Activated naive CD8-positive, alpha-beta T cell treated with anti-CD3 and anti-CD28 coated beads, Interleukin-2, amount 10 ng/mL, durations not matched to agents 7 days and 5 days (primary cell): ENCODE measurements at regions not wholly inside any gene's neighbourhood (a gene's known extent, or its start where the extent isn't known, plus 50 kb on each side); places are given as distances from the start of the nearest gene placed in this dataset.

Experiments
- ATAC-seq: fragments of 150-1000 bp; cut with Tn5 transposase; one replicate; pipeline ENCODE4 v1.10.0; 2021; ENCODE audit warnings: low read depth, moderate library complexity
- POLR2A ChIA-PET: fragments of 350-600 bp; sonication (Branson Sonifier 250); formaldehyde crosslinking; loops from one replicate; lab custom pipeline; 2021; ENCODE audit warnings: antibody characterized with exemption; lab: Charles Lee
- DNase-seq: peaks from one replicate; pipeline ENCODE4 v3.0.0; 2021
- H3K27ac Mint-ChIP-seq: one replicate; pipeline ENCODE4 v1.8.0; 2022; ENCODE audit warnings: mild to moderate bottlenecking, mixed read lengths
- H3K27me3 Mint-ChIP-seq: one replicate; pipeline ENCODE4 v1.8.0; 2022; ENCODE audit warnings: mild to moderate bottlenecking, moderate library complexity, mixed read lengths
- H3K36me3 Mint-ChIP-seq: one replicate; pipeline ENCODE4 v1.8.0; 2021; ENCODE audit warnings: mild to moderate bottlenecking, mixed read lengths
- H3K4me1 Mint-ChIP-seq: one replicate; pipeline ENCODE4 v1.8.0; 2021; ENCODE audit warnings: mixed read lengths
- H3K4me3 Mint-ChIP-seq: one replicate; pipeline ENCODE4 v1.8.0; 2022; ENCODE audit warnings: mild to moderate bottlenecking, moderate library complexity, mixed read lengths
- H3K9me3 Mint-ChIP-seq: one replicate; pipeline ENCODE4 v1.8.0; 2021; ENCODE audit warnings: mixed read lengths

- H3K27ac Mint-ChIP-seq: no peak overlapping the region
- no peaks in the 10 kb centered on the region for H3K27me3 Mint-ChIP-seq
- ATAC-seq: no peak
- no peaks in the 10 kb centered on the region for H3K9me3 Mint-ChIP-seq
- H3K4me1 Mint-ChIP-seq: no peaks in the 10 kb centered on the region
- H3K4me3 Mint-ChIP-seq: no peak overlapping the region
- DNase-seq: no peak
- H3K36me3 Mint-ChIP-seq: no peaks in the 10 kb centered on the region
- POLR2A ChIA-PET: no interaction called here
These were observed 227.2 kb downstream of the MRPS30 start for GRCh38 chr5:45035991-45036390.

GRCh38 chr5:45037927-45038326, 229.2 kb downstream of the MRPS30 start:
- Mint-ChIP-seq H3K4me3 (no peak overlapping the region), H3K4me1 (no peaks in the 10 kb centered on the region), H3K27ac (no peak overlapping the region), H3K27me3 (no peaks in the 10 kb centered on the region), H3K36me3 (no peaks in the 10 kb centered on the region), H3K9me3 (no peaks in the 10 kb centered on the region)
- POLR2A ChIA-PET: no interaction called here
- no peak for ATAC-seq
- no peak for DNase-seq

DNA sequence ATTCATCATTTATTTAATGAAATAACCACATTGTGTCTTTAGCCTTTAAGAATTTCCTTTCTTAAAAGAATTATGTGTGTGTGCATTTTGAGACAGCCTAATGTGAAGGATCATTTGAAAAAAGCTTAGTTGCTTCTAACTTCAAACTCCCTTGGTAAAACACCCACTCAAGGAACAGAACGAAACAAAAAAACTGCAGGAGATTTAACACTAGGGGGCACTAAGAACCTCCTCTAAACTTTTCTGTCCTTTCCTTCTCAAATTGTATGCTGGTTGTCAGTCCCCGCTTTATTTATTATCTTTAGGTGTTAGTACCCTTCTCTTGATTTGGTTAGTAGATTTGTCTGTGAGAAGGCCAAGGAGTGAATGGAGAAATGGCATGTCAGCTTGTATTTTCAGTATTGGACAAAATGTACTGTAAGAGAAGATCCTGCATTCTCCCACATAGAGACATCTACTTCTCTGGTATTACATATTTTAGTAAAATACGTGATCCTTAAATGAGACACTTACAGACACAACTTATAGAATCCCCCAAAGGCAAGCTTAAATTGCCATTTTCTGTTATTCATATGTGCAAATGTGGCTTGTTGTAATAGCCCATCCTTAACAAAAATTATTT, 229.7 kb downstream of the MRPS30 start:
- H3K9me3 Mint-ChIP-seq: no peaks in the 10 kb centered on the region
- H3K4me1 Mint-ChIP-seq: no peaks in the 10 kb centered on the region
- no peak for DNase-seq
- no peaks in the 10 kb centered on the region for H3K27me3 Mint-ChIP-seq
- no peak overlapping the region for H3K27ac Mint-ChIP-seq
- ATAC-seq: no peak
- H3K36me3 Mint-ChIP-seq: no peaks in the 10 kb centered on the region
- POLR2A ChIA-PET: no interaction called here
- no peak overlapping the region for H3K4me3 Mint-ChIP-seq

DNA sequence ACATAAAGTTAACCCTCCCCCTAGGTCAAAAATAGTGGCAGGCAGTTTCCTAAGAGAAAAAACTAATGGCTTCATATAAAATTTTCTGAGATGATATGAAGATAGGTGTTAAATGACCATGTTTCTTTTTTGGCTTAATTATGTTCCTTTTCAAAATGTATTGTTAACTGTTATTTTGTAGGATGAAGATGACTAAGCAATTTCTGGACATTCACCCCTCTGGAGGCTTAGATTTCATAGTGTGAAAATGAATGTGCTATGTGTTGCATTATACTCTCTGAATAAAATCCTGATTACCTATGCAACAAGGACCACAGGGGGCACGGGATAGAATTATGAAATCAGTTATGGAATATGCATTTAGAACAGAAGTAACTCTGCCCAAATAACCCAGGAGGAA, 233.5 kb downstream of the MRPS30 start:
- ATAC-seq (no peak), DNase-seq (no peak)
- Mint-ChIP-seq H3K36me3 (no peaks in the 10 kb centered on the region), H3K9me3 (no peaks in the 10 kb centered on the region), H3K4me3 (no peak overlapping the region), H3K4me1 (no peaks in the 10 kb centered on the region), H3K27ac (no peak overlapping the region), H3K27me3 (no peaks in the 10 kb centered on the region)
- POLR2A ChIA-PET: no interaction called here

- no peaks in the 10 kb centered on the region for H3K9me3 Mint-ChIP-seq
- H3K36me3 Mint-ChIP-seq: no peaks in the 10 kb centered on the region
- no peak overlapping the region for H3K27ac Mint-ChIP-seq
These were observed 248.8 kb downstream of the MRPS30 start for GRCh38 chr5:45057564-45057963.

DNA sequence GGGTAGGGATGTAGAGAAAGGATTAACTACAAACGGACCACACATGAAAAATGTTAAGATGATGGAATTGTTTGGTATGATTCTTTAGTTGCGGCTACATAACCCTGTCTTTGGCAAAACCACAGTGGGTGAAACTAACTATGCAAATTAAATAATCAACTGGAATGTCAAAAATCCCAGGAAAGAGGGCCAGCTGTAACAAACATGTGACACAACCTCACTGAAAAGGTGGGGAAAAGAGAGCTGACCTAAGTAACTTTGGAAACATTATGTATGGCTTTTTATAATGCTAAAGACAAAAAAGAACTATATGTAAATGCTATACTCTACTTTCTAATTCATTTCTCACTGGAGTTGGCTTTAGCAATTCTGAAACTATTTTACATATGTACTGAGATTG, 252.0 kb downstream of the MRPS30 start:
- no peaks in the 10 kb centered on the region for H3K4me1 Mint-ChIP-seq
- ATAC-seq (no peak), DNase-seq (no peak)
- no peaks in the 10 kb centered on the region for H3K27me3 Mint-ChIP-seq
- peaks cover 1% of the 10 kb centered on the region for H3K9me3 Mint-ChIP-seq
- no peaks in the 10 kb centered on the region for H3K36me3 Mint-ChIP-seq
- POLR2A ChIA-PET: no interaction called here
- H3K27ac Mint-ChIP-seq: no peak overlapping the region
- H3K4me3 Mint-ChIP-seq: no peak overlapping the region

More at GRCh38 chr5:45057564-45057963, 248.8 kb downstream of the MRPS30 start:
- no peak for ATAC-seq
- Mint-ChIP-seq H3K27me3 (no peaks in the 10 kb centered on the region), H3K4me3 (no peak overlapping the region), H3K4me1 (no peaks in the 10 kb centered on the region)
- POLR2A ChIA-PET: no interaction called here
- no peak for DNase-seq

DNA sequence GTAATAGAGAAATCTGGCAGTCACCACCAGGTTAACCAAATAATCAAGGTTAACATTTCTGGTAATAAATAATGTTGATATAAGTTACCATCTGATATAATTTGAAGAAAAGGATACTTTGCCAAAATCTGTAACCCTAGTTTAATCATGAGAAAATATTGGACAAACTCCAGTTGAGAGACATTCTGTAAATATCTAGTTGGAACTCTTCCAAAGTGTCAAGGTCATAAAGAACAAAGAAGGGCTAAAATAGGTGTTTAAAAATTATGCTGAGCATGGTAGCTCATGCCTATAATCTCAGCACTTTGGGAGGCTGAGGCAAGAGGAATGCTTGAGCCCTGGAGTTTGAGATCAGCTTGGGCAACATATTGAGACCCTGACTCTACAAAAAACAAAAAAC, 253.3 kb downstream of the MRPS30 start:
- POLR2A ChIA-PET: no interaction called here
- Mint-ChIP-seq H3K27me3 (no peaks in the 10 kb centered on the region), H3K4me1 (no peaks in the 10 kb centered on the region), H3K27ac (no peak overlapping the region), H3K36me3 (no peaks in the 10 kb centered on the region), H3K4me3 (no peak overlapping the region), H3K9me3 (peaks cover 1% of the 10 kb centered on the region)
- ATAC-seq (no peak), DNase-seq (no peak)

DNA sequence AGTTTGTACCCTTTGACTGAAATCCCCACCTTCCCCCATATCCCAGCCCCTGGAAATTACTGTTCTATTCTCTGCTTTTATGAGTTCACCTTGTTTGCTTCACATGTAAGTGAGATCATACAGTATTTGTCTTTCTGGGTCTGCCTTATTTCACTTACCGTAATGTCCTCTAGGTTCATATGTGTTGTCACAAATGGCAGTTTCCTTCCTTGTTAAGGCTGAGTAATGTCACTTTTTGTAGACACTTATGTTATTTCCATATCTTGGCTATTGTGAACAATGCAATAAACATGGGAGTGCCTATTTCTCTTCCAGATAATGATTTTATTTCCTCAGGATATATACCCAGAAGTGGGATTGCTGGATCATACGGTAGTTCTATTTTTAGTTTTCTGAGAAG, 272.3 kb downstream of the MRPS30 start:
- POLR2A ChIA-PET: no interaction called here
- Mint-ChIP-seq H3K4me3 (no peak overlapping the region), H3K27me3 (no peaks in the 10 kb centered on the region), H3K4me1 (no peaks in the 10 kb centered on the region), H3K27ac (no peak overlapping the region), H3K36me3 (no peaks in the 10 kb centered on the region), H3K9me3 (peaks cover 9% of the 10 kb centered on the region)
- no peak for ATAC-seq
- DNase-seq: no peak

GRCh38 chr5:45089870-45090269, 281.1 kb downstream of the MRPS30 start:
- H3K27me3 Mint-ChIP-seq: no peaks in the 10 kb centered on the region
- H3K4me1 Mint-ChIP-seq: no peaks in the 10 kb centered on the region
- H3K27ac Mint-ChIP-seq: no peak overlapping the region
- H3K4me3 Mint-ChIP-seq: no peak overlapping the region
- ATAC-seq (no peak), DNase-seq (no peak)
- H3K9me3 Mint-ChIP-seq: peaks cover 3% of the 10 kb centered on the region
- no peaks in the 10 kb centered on the region for H3K36me3 Mint-ChIP-seq
- POLR2A ChIA-PET: no interaction called here

DNA sequence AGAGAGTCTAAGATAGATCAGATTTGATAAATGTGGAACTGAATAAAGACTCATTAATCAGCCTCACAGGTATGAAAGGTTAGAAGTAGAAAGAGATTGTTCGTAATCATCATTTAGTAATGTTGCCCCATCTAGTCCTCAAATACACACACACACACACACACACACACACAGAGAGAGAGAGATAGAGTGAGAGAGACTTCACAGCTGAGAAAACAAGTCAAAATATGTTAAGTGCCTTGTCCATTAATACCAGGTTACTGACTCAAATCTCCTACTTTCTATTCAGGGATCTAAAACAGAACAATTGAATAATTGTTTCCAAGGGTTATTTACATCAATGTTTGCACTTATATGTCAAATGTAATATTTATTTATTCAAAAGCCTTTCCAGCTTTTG, 284.6 kb downstream of the MRPS30 start:
- POLR2A ChIA-PET: no interaction called here
- Mint-ChIP-seq H3K36me3 (no peaks in the 10 kb centered on the region), H3K4me3 (no peak overlapping the region)

DNA sequence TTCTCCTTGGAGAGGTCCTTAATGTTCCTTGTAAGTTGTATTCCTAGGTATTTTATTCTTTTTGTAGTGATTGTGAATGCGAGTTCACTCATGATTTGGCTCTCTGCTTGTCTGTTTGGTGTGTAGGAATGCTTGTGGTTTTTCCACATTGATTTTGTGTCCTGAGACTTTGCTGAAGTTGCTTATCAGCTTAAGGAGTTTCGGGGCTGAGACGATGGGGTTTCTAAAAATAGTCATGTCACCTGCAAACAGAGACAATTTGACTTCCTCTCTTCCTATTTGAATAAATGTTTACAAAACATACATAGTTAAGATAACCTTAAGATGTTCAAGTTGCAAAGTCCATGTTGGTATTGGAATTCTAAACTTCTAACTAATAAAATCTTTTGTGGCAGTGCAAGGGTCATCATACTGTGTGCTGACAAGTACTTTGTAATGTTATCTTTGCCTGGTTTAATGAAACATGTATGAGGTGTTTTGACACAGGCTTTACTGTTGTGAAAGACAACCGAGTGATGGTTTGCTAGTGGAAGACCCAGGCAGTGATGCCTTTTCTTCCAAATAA, 286.2 kb downstream of the MRPS30 start:
- Mint-ChIP-seq H3K36me3 (no peaks in the 10 kb centered on the region), H3K4me1 (no peaks in the 10 kb centered on the region), H3K9me3 (peaks cover 4% of the 10 kb centered on the region), H3K27ac (no peak overlapping the region), H3K27me3 (no peaks in the 10 kb centered on the region), H3K4me3 (no peak overlapping the region)
- DNase-seq (no peak), ATAC-seq (no peak)
- POLR2A ChIA-PET: no interaction called here

More for the DNA sequence above, 284.6 kb downstream of the MRPS30 start:
- Mint-ChIP-seq H3K27ac (no peak overlapping the region), H3K27me3 (no peaks in the 10 kb centered on the region), H3K9me3 (peaks cover 4% of the 10 kb centered on the region), H3K4me1 (no peaks in the 10 kb centered on the region)
- ATAC-seq: no peak
- DNase-seq: no peak

- H3K9me3 Mint-ChIP-seq: peaks cover 4% of the 10 kb centered on the region
- no peaks in the 10 kb centered on the region for H3K36me3 Mint-ChIP-seq
- POLR2A ChIA-PET: no interaction called here
- ATAC-seq: no peak
- no peaks in the 10 kb centered on the region for H3K27me3 Mint-ChIP-seq
- no peak overlapping the region for H3K4me3 Mint-ChIP-seq
- no peak overlapping the region for H3K27ac Mint-ChIP-seq
- H3K4me1 Mint-ChIP-seq: no peaks in the 10 kb centered on the region
- no peak for DNase-seq
These were observed 289.7 kb downstream of the MRPS30 start for GRCh38 chr5:45098483-45098882.

GRCh38 chr5:45101146-45101545, 292.4 kb downstream of the MRPS30 start:
- H3K4me1 Mint-ChIP-seq: no peaks in the 10 kb centered on the region
- no peak overlapping the region for H3K4me3 Mint-ChIP-seq
- H3K27me3 Mint-ChIP-seq: no peaks in the 10 kb centered on the region
- peaks cover 4% of the 10 kb centered on the region for H3K9me3 Mint-ChIP-seq
- no peak for ATAC-seq
- POLR2A ChIA-PET: no interaction called here
- no peak overlapping the region for H3K27ac Mint-ChIP-seq
- no peak for DNase-seq
- H3K36me3 Mint-ChIP-seq: no peaks in the 10 kb centered on the region

- POLR2A ChIA-PET: no interaction called here
- no peaks in the 10 kb centered on the region for H3K4me1 Mint-ChIP-seq
These were observed 296.8 kb downstream of the MRPS30 start for GRCh38 chr5:45105491-45105994.

More at GRCh38 chr5:45105491-45105994, 296.8 kb downstream of the MRPS30 start:
- Mint-ChIP-seq H3K9me3 (peaks cover 5% of the 10 kb centered on the region), H3K27me3 (no peaks in the 10 kb centered on the region), H3K36me3 (no peaks in the 10 kb centered on the region), H3K4me3 (no peak overlapping the region), H3K27ac (no peak overlapping the region)
- DNase-seq (no peak), ATAC-seq (no peak)
